NB4 (cell line): ENCODE measurements at regions not wholly inside any gene's neighbourhood (a gene's known extent, or its start where the extent isn't known, plus 50 kb on each side); places are given as distances from the start of the nearest gene placed in this dataset.

Source experiments
- DNase-seq: peaks from one replicate; pipeline ENCODE4 v3.0.0; 2010; ENCODE audit warnings: low read depth
- H3K4me3 ChIP-seq: one replicate; pipeline ENCODE4 v1.5.1; 2011; ENCODE audit warnings: mild to moderate bottlenecking, low read depth, low read length, moderate library complexity
- MAX ChIP-seq: IDR thresholded peaks from 2 replicates; pipeline ENCODE4 v1.6.1; 2011; ENCODE audit warnings: low read depth, low read length
- MYC ChIP-seq: IDR thresholded peaks from 2 replicates; pipeline ENCODE4 v1.6.1; 2011; ENCODE audit warnings: low read depth, low read length
- POLR2A ChIP-seq: IDR thresholded peaks from 2 replicates; pipeline ENCODE4 v1.6.1; 2011; ENCODE audit warnings: mild to moderate bottlenecking; ENCODE audit not compliant: insufficient read length; ENCODE audit errors: extremely low read depth
- TF ChIP-seq, protein P1 (sequence below): IDR thresholded peaks from one replicate; pipeline ENCODE4 v1.5.1; 2012; ENCODE audit warnings: low read depth, low read length

- DNase-seq = no peak
- no peak overlapping the region for H3K4me3 ChIP-seq
- TF ChIP-seq, protein P1, sequence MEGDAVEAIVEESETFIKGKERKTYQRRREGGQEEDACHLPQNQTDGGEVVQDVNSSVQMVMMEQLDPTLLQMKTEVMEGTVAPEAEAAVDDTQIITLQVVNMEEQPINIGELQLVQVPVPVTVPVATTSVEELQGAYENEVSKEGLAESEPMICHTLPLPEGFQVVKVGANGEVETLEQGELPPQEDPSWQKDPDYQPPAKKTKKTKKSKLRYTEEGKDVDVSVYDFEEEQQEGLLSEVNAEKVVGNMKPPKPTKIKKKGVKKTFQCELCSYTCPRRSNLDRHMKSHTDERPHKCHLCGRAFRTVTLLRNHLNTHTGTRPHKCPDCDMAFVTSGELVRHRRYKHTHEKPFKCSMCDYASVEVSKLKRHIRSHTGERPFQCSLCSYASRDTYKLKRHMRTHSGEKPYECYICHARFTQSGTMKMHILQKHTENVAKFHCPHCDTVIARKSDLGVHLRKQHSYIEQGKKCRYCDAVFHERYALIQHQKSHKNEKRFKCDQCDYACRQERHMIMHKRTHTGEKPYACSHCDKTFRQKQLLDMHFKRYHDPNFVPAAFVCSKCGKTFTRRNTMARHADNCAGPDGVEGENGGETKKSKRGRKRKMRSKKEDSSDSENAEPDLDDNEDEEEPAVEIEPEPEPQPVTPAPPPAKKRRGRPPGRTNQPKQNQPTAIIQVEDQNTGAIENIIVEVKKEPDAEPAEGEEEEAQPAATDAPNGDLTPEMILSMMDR = no peak
- TF ChIP-seq POLR2A (no peak), MAX (no peak), MYC (no peak)
Measured at GRCh38 chr11:111148121-111148520, 97.4 kb upstream of the POU2AF2 start.

DNA sequence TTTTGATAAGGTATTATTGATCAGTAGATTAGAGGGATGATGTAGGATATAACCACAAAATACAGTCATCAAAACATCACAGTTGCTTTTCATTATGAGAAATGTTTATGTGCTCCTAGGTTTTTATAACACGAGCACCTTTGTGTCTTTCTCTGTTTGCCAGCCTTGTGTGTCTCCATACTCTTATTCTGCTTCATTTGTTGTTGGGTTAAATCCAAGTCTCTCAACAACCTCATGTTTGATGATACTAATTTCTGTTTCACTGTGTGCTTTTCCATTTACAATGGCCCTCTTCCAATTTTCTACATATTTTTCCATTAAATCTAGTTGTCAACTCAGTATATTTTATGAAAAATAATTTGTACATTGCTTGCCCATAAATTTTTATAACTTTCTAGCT, 107.7 kb upstream of the POU2AF2 start:
- TF ChIP-seq MYC = no peak
- no peak overlapping the region for H3K4me3 ChIP-seq
- no peak for DNase-seq

- TF ChIP-seq POLR2A = no peak
- TF ChIP-seq MYC = no peak
- TF ChIP-seq, protein P1 = no peak
- TF ChIP-seq MAX = no peak
- H3K4me3 ChIP-seq = no peak overlapping the region
- no peak for DNase-seq
Measured at GRCh38 chr11:111135778-111136570, 109.6 kb upstream of the POU2AF2 start.

DNA sequence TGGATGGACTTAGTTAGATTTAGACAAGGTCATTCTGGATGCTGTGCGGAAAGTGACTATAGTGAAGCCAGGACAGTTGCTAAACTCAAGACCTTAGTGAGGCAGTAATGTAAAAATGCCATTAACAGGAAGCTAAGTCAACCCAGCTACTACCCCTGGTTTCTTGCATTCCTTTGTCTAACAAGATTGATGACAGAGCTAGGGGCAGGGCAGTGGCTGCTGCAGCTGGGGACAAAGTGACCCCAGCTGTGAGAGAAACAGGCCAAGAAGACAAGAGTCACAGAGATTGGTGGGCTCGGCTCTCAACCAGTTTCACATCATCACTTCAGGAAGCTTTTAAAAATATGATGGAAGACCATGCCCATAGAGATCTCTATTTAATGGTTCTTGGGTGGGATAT, 110.4 kb upstream of the POU2AF2 start:
- TF ChIP-seq MAX = no peak
- TF ChIP-seq POLR2A = no peak
- TF ChIP-seq, protein P1 = no peak
- no peak for TF ChIP-seq MYC
- DNase-seq = no peak

GRCh38 chr11:111128076-111128870, 117.3 kb upstream of the POU2AF2 start:
- no peak for DNase-seq
- TF ChIP-seq, protein P1 = no peak
- TF ChIP-seq MYC = no peak
- no peak for TF ChIP-seq POLR2A
- TF ChIP-seq MAX = no peak
- H3K4me3 ChIP-seq = no peak overlapping the region

More for the DNA sequence above, 110.4 kb upstream of the POU2AF2 start:
- H3K4me3 ChIP-seq = no peak overlapping the region

GRCh38 chr11:111124724-111125123, 120.8 kb upstream of the POU2AF2 start:
- TF ChIP-seq MAX (no peak), MYC (no peak)
- TF ChIP-seq, protein P1 = no peak
- no peak overlapping the region for H3K4me3 ChIP-seq
- DNase-seq = no peak
